GM10266 (cell line): ENCODE measurements at regions not wholly inside any gene's neighbourhood (a gene's known extent, or its start where the extent isn't known, plus 50 kb on each side); places are given as distances from the start of the nearest gene placed in this dataset.
"Not testable (repeated sequence)": the region's sequence is repeated elsewhere in the genome, so short reads cannot be mapped to it uniquely, and the experiment has no call there.

Experiments
- DNase-seq: peaks from one replicate; pipeline ENCODE4 v3.0.0; 2012; ENCODE audit errors: extremely low spot score
- TF ChIP-seq, protein P1 (sequence below): IDR thresholded peaks from 2 replicates; pipeline ENCODE4 v1.5.1; 2012; ENCODE audit warnings: mild to moderate bottlenecking, low read depth; ENCODE audit not compliant: control insufficient read depth, insufficient read depth; ENCODE audit errors: missing control alignments

DNA sequence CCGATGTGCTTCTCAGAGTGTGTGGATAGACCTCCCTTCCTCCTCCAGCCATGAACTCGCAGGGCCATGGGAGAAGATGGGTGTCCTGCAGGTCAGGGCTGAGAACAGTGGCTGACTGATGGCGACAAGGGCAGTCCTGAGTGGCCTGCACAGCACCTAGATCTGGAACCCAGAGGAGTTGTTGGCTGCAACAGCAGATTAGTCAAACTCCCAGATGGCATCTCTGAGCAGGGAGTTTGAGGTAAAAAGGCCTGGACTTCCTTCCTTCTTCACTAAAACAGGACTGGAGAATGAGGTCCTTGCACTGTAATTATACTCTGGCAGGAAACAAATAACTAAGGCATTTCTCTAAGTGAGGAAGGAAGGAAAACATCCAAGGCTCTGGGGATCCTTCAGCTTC, 160.8 kb downstream of the MYCN start:
- TF ChIP-seq, protein P1, sequence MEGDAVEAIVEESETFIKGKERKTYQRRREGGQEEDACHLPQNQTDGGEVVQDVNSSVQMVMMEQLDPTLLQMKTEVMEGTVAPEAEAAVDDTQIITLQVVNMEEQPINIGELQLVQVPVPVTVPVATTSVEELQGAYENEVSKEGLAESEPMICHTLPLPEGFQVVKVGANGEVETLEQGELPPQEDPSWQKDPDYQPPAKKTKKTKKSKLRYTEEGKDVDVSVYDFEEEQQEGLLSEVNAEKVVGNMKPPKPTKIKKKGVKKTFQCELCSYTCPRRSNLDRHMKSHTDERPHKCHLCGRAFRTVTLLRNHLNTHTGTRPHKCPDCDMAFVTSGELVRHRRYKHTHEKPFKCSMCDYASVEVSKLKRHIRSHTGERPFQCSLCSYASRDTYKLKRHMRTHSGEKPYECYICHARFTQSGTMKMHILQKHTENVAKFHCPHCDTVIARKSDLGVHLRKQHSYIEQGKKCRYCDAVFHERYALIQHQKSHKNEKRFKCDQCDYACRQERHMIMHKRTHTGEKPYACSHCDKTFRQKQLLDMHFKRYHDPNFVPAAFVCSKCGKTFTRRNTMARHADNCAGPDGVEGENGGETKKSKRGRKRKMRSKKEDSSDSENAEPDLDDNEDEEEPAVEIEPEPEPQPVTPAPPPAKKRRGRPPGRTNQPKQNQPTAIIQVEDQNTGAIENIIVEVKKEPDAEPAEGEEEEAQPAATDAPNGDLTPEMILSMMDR: no peak
- DNase-seq: no peak

DNA sequence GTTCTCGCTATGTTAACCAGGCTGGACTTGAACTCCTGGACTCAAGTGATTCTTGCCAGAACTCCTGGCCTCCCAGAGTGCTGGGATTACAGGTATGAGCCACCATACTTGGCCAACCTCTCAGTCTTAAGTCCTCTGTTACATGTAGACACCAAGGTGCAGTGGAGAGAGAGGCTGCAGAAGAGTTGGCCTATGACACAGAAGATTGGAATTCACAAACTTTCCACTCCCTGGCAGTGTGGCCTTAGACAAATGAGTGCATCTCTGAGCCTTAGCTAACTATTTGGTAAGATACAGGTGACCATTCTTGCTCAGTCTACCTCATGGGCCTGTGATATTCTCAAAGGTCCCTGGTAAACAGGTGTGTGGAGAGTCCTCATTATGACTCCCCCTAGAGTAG, 159.7 kb downstream of the MYCN start:
- DNase-seq: no peak
- TF ChIP-seq, protein P1: no peak

DNA sequence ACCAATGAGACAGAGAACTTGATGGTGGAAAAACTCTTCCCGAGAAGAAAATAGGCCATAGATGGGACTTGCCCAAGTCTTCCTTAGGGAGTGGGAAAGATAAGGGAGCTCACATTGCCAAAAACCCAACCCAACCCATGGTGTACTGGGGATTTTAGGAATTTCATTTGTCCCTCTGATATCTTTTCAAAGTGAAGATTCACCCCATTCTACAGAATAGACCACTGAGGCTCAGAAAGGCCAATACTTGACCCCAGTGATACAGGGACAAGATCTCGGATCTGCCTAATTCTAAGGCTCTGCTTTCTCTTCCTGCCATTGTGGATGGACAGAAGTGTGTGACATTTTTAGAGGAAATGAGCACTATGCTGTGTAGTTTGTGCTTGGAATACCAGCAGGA, 159.0 kb downstream of the MYCN start:
- DNase-seq: no peak
- TF ChIP-seq, protein P1: no peak

DNA sequence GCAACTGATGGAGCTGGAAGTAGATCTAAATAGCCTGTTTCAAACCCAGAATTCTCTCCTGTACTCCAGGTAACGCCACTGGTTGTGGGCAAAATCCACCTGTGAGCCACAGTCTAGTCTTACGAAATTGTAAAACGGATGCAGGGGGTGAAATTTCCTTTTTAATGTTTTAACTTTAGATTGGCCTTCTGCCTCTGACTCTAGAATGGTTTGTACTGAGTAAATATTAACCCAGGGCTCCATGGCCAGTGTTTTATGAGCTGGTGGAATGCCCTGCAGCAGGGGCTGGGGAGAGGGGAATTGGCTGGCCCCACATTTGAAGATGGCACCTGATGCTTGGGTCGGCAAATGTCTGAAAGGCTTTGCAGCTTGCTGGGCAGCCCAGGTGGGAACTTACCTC, 156.6 kb downstream of the MYCN start:
- TF ChIP-seq, protein P1: no peak
- DNase-seq: no peak

DNA sequence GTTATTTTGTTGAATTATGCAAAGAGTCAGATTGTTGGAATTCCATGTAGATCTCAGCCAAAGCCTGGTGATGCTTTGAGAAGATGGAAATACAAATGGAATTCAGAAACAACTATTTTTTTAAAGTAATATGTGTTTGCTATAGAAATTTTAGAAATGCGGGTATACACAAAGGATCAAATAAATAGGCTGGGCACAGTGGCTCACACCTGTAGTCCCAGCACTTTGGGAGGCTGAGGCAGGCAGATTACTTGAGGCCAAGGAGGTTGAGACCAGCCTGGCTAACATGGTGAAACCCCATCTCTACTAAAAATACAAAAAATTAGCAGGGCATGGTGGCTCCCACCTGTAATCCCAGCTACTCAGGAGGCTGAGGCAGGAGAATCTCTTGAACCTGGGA, 155.1 kb downstream of the MYCN start:
- not testable (repeated sequence) for DNase-seq

DNA sequence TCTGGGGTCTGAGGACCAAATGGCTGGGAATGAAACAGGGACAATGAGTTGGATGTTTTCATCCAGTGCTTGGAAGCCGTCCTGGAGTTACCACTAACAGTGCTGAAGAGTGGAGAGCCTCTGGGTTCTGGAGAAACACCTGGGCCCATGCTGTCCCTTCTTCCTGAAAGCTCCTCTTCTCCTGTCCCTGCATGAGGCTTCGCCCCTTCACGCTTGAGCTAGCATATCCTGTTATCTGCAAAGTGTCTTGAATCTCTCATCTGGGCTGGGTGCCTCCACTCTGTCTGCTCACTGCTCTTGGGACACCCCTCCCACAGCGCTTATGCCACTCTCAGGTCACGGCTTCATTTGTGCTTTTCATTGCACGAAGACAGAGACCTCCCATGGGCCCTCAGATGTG, 154.5 kb downstream of the MYCN start:
- no peak for DNase-seq
- TF ChIP-seq, protein P1: no peak

DNA sequence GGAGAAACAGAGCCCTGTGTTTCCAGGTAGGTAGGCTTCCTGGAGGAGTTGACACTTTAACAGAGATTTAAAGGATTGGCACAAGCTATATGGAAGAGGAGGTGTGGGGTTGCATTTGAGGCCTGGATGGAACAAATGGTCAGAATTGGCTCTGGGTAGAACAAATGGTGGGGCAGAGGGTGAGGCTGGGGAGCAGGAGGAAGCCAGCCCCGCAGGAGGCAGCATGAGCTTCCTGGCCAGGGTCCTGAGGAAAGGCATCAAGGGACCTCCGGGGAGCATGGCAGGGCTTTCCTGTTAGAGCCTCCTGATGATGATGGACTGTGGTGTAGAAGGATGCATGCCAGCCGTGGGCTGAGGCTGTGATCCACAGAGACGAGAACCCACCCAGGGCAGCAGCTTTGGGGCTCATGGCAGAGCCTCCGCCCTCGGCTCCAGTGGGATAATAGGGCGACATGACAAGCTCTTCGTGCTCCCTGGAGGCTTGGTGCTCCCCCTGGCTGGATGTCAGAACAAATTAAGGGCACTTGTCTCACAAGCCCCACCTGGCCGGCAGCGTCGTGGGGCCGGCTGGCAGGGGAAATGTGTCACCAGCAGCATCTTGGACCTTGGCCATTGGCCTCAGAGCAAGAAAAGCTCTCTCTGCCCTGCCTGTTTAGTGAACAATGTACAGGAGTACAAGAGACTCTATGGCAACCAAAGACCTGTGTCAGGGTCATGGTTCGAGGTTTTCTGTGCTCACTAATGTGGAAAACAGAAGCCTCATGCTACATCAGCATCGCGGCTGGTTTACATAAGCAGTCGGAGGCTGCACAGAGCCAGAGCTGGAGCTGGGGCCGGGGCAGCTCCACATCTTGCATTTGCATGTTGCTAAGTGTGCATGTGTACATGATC, 153.5 kb downstream of the MYCN start:
- TF ChIP-seq, protein P1: no peak
- no peak for DNase-seq
